CD4-positive, alpha-beta T cell (primary cell): ENCODE measurements at regions not wholly inside any gene's neighbourhood (a gene's known extent, or its start where the extent isn't known, plus 50 kb on each side); places are given as distances from the start of the nearest gene placed in this dataset.

Source experiments
- ATAC-seq: fragments of 200-7000 bp; cut with Tn5 transposase; one replicate; pipeline ENCODE4 v1.10.0; 2022; ENCODE audit warnings: mild to moderate bottlenecking; ENCODE audit not compliant: poor library complexity
- CTCF ChIA-PET: fragments of 350-600 bp; sonication (Branson Sonifier 250); formaldehyde crosslinking; loops from one replicate; lab custom pipeline; 2021; ENCODE audit warnings: antibody characterized with exemption, inconsistent platforms; lab: Charles Lee
- POLR2A ChIA-PET: fragments of 350-600 bp; sonication (Branson Sonifier 250); formaldehyde crosslinking; loops from one replicate; lab custom pipeline; 2021; ENCODE audit warnings: antibody characterized with exemption, inconsistent platforms; lab: Charles Lee
- DNase-seq, 14 experiments: peaks; one replicate each; pipeline ENCODE4 v3.0.0-alpha.2; 2013 to 2020; ENCODE audit warnings: mixed read lengths in 2 of 14
- H3K27ac ChIP-seq, 2 donors: one replicate each; pipeline versions ENCODE4 v1.5.1 to v1.7.0; 2013; ENCODE audit warnings: low read length in 2 of 2, low read depth in 1 of 2, mild to moderate bottlenecking in 1 of 2
- H3K27me3 ChIP-seq, 2 experiments: 1 replicate in 1 of 2; 2 replicates in 1 of 2; pipeline versions ENCODE4 v1.6.1 to v1.7.0; 2013; ENCODE audit warnings: low read length in 2 of 2, control low read depth in 1 of 2, mild to moderate bottlenecking in 1 of 2, moderate library complexity in 1 of 2; ENCODE audit not compliant: insufficient read depth in 2 of 2, control insufficient read depth in 1 of 2
- H3K36me3 ChIP-seq: one replicate; pipeline ENCODE4 v1.6.1; 2013; ENCODE audit warnings: low read length, control low read depth; ENCODE audit not compliant: insufficient read depth
- H3K4me1 ChIP-seq: one replicate; pipeline ENCODE4 v1.6.1; 2013; ENCODE audit warnings: low read length, control low read depth; ENCODE audit not compliant: insufficient read depth
- H3K4me3 ChIP-seq: one replicate; pipeline ENCODE4 v1.5.1; 2013; ENCODE audit warnings: mild to moderate bottlenecking, low read length, moderate library complexity
- H3K9me3 ChIP-seq, 2 experiments: 1 replicate in 1 of 2; 2 replicates in 1 of 2; pipeline versions ENCODE4 v1.6.1 to v1.7.0; 2013; ENCODE audit warnings: low read length in 2 of 2, mild to moderate bottlenecking in 2 of 2, control low read depth in 1 of 2, moderate library complexity in 1 of 2; ENCODE audit not compliant: control insufficient read depth in 1 of 2, insufficient read depth in 1 of 2
- H3K27ac Mint-ChIP-seq: one replicate; pipeline ENCODE4 v1.8.0; 2020; ENCODE audit warnings: mixed read lengths
- H3K27me3 Mint-ChIP-seq: one replicate; pipeline ENCODE4 v1.8.0; 2021; ENCODE audit warnings: mixed read lengths
- H3K36me3 Mint-ChIP-seq: one replicate; pipeline ENCODE4 v1.8.0; 2021; ENCODE audit warnings: low read depth, mixed read lengths
- H3K4me1 Mint-ChIP-seq: one replicate; pipeline ENCODE4 v1.8.0; 2021; ENCODE audit warnings: low read depth, mixed read lengths
- H3K4me3 Mint-ChIP-seq: one replicate; pipeline ENCODE4 v1.8.0; 2020; ENCODE audit warnings: mild to moderate bottlenecking, mixed read lengths
- H3K9me3 Mint-ChIP-seq: one replicate; pipeline ENCODE4 v1.8.0; 2020; ENCODE audit warnings: mixed read lengths
- CTCF ChIP-seq: fragments of 200-600 bp; IDR thresholded peaks from one replicate; pipeline ENCODE4 v1.8.0; 2022; ENCODE audit warnings: antibody characterized with exemption, mild to moderate bottlenecking
- intact Hi-C, 2 experiments: fragments of 100-400 bp; cut with DNase I in 1 of 2; cut with micrococcal nuclease in 1 of 2; formaldehyde crosslinking; loops; one replicate each; pipeline versions ENCODE4 v1.15.1 to v1.9.0; 2023 to 2025; cut with DNase I, micrococcal nuclease

DNA sequence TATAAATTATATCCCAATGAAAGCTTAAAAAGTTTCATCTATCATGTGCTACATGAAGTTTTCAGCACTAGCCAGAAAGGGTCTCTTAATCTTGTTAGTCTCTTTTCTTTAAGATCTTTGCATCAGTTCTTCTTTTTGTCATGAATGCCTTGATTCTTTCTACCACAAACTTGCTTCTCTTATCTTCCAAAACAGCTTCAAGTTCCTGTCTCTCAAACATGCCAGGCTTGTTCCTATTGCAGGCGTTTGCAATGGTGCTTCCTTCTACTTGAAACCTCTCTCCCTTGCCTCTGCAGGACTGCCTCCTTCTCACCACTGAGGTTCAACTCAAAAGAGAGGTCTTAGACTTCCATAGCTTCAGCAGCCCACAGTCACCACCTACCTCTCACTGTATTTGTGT, 104.3 kb upstream of the FRMD4B start:
- CTCF ChIA-PET, result no interaction called here
- no peaks in the 10 kb centered on the region for H3K4me1 ChIP-seq
- Mint-ChIP-seq H3K9me3 (no peaks in the 10 kb centered on the region), H3K27ac (no peak overlapping the region), H3K4me3 (no peak overlapping the region), H3K36me3 (no peaks in the 10 kb centered on the region), H3K27me3 (peaks cover 4% of the 10 kb centered on the region), H3K4me1 (no peaks in the 10 kb centered on the region)
- no peaks in the 10 kb centered on the region for H3K36me3 ChIP-seq
- ATAC-seq, result no peak
- peaks cover 0 to 6% of the 10 kb centered on the region in 2 experiments for H3K9me3 ChIP-seq
- H3K27ac ChIP-seq, result no peak overlapping the region
- POLR2A ChIA-PET, result no interaction called here
- no peak overlapping the region for H3K4me3 ChIP-seq
- DNase-seq, result no peak
- TF ChIP-seq CTCF, result no peak
- intact Hi-C loops, result no loop called here
- H3K27me3 ChIP-seq, result peaks cover 0 to 4% of the 10 kb centered on the region in 2 experiments

- no peaks in the 10 kb centered on the region for H3K36me3 ChIP-seq
- ATAC-seq (no peak), DNase-seq (no peak)
- Mint-ChIP-seq H3K27me3 (peaks cover 4% of the 10 kb centered on the region), H3K9me3 (no peaks in the 10 kb centered on the region), H3K27ac (no peak overlapping the region), H3K4me3 (no peak overlapping the region), H3K36me3 (no peaks in the 10 kb centered on the region), H3K4me1 (no peaks in the 10 kb centered on the region)
- H3K4me3 ChIP-seq, result no peak overlapping the region
- peaks cover 0 to 4% of the 10 kb centered on the region in 2 experiments for H3K27me3 ChIP-seq
- intact Hi-C loops, result no loop called here
- H3K27ac ChIP-seq, result no peak overlapping the region
- peaks cover 0 to 13% of the 10 kb centered on the region in 2 experiments for H3K9me3 ChIP-seq
- ChIA-PET POLR2A (no interaction called here), CTCF (no interaction called here)
- no peak for TF ChIP-seq CTCF
- H3K4me1 ChIP-seq, result no peaks in the 10 kb centered on the region
Observed at GRCh38 chr3:69488026-69488425, 102.1 kb upstream of the FRMD4B start.

DNA sequence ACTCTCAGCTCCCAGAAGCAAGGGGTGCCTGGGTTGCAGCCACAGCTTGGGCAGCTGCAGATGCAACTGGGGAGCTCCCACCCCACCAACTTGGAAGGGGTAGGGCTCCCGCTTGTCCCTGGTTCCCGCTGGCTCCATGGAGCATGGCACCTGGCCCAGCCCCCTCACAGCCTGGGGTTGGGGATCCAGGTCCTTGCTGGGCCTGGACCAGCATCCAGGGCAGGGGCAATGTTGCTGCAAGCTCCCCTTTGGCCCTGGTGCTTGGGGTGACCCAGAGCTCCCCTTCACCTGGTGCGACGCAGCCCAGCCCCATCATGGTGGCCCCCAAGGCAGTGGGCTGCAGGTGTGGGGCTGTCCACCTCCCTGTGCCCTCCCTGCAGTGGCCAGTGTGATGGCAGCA, 99.6 kb upstream of the FRMD4B start:
- H3K27me3 Mint-ChIP-seq, result peaks cover 22% of the 10 kb centered on the region
- H3K27ac Mint-ChIP-seq, result no peak overlapping the region
- Histone ChIP-seq H3K4me3 (no peak overlapping the region), H3K27ac (no peak overlapping the region), H3K4me1 (no peaks in the 10 kb centered on the region), H3K27me3 (peaks cover 7 to 9% of the 10 kb centered on the region in 2 experiments), H3K9me3 (peaks cover 0 to 13% of the 10 kb centered on the region in 2 experiments), H3K36me3 (no peaks in the 10 kb centered on the region)
- H3K9me3 Mint-ChIP-seq, result no peaks in the 10 kb centered on the region
- no peak for TF ChIP-seq CTCF
- CTCF ChIA-PET, result no interaction called here
- no peaks in the 10 kb centered on the region for H3K36me3 Mint-ChIP-seq
- DNase-seq, result no peak
- no peak for ATAC-seq
- no peak overlapping the region for H3K4me3 Mint-ChIP-seq
- intact Hi-C loops, result no loop called here
- no peaks in the 10 kb centered on the region for H3K4me1 Mint-ChIP-seq
- POLR2A ChIA-PET, result no interaction called here
